Thyroid gland (tissue), 4 donors: ENCODE measurements at regions not wholly inside any gene's neighbourhood (a gene's known extent, or its start where the extent isn't known, plus 50 kb on each side); places are given as distances from the start of the nearest gene placed in this dataset.

Experiments
- POLR2A ChIP-seq, 2 donors: fragments of 450-650 bp; IDR thresholded peaks; one replicate each; pipeline ENCODE4 v1.6.1; 2017; ENCODE audit warnings: antibody characterized with exemption in 2 of 2, mild to moderate bottlenecking in 2 of 2, moderate library complexity in 1 of 2
- TF ChIP-seq, protein P1 (sequence below), 6 experiments: fragments of 200-600 bp in 3 of 6; fragments of 450-650 bp in 3 of 6; sonication (generic) in 3 of 6; IDR thresholded peaks; one replicate each; pipeline ENCODE4 v1.5.1; 2016 to 2019; ENCODE audit warnings: antibody characterized with exemption in 6 of 6, mild to moderate bottlenecking in 2 of 6, inconsistent platforms in 1 of 6, moderate library complexity in 1 of 6

- TF ChIP-seq, protein P1, sequence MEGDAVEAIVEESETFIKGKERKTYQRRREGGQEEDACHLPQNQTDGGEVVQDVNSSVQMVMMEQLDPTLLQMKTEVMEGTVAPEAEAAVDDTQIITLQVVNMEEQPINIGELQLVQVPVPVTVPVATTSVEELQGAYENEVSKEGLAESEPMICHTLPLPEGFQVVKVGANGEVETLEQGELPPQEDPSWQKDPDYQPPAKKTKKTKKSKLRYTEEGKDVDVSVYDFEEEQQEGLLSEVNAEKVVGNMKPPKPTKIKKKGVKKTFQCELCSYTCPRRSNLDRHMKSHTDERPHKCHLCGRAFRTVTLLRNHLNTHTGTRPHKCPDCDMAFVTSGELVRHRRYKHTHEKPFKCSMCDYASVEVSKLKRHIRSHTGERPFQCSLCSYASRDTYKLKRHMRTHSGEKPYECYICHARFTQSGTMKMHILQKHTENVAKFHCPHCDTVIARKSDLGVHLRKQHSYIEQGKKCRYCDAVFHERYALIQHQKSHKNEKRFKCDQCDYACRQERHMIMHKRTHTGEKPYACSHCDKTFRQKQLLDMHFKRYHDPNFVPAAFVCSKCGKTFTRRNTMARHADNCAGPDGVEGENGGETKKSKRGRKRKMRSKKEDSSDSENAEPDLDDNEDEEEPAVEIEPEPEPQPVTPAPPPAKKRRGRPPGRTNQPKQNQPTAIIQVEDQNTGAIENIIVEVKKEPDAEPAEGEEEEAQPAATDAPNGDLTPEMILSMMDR (IDR thresholded peaks at IDR 0.05) = no peak
- TF ChIP-seq POLR2A (IDR thresholded peaks at IDR 0.05) = no peak
Measured at GRCh38 chr18:77705301-77705700, 455.7 kb downstream of the GALR1 start.
